HG03025 (cell line): ENCODE measurements at regions not wholly inside any gene's neighbourhood (a gene's known extent, or its start where the extent isn't known, plus 50 kb on each side); places are given as distances from the start of the nearest gene placed in this dataset.
"Not testable (repeated sequence)": the region's sequence is repeated elsewhere in the genome, so short reads cannot be mapped to it uniquely, and the experiment has no call there.

Source experiments
- ATAC-seq: cut with Tn5 transposase; IDR thresholded peaks from one replicate; pipeline ENCODE4 v1.9.1; 2021; ENCODE audit warnings: mild to moderate bottlenecking, moderate library complexity; ENCODE audit not compliant: unreplicated experiment, low FRiP score

- no peak for ATAC-seq
Measured at GRCh38 chr12:31215518-31216232, 110.3 kb downstream of the SINHCAF start.

GRCh38 chr12:31216479-31216878, 109.5 kb downstream of the SINHCAF start:
- ATAC-seq: no peak

- ATAC-seq: no peak
Measured at GRCh38 chr12:31217356-31218130, 108.4 kb downstream of the SINHCAF start.

- no peak for ATAC-seq
Measured at GRCh38 chr12:31218203-31219025, 107.5 kb downstream of the SINHCAF start.

GRCh38 chr12:31219521-31219920, 106.4 kb downstream of the SINHCAF start:
- ATAC-seq: no peak

- no peak for ATAC-seq
Measured at GRCh38 chr12:31220061-31220460, 105.9 kb downstream of the SINHCAF start.

DNA sequence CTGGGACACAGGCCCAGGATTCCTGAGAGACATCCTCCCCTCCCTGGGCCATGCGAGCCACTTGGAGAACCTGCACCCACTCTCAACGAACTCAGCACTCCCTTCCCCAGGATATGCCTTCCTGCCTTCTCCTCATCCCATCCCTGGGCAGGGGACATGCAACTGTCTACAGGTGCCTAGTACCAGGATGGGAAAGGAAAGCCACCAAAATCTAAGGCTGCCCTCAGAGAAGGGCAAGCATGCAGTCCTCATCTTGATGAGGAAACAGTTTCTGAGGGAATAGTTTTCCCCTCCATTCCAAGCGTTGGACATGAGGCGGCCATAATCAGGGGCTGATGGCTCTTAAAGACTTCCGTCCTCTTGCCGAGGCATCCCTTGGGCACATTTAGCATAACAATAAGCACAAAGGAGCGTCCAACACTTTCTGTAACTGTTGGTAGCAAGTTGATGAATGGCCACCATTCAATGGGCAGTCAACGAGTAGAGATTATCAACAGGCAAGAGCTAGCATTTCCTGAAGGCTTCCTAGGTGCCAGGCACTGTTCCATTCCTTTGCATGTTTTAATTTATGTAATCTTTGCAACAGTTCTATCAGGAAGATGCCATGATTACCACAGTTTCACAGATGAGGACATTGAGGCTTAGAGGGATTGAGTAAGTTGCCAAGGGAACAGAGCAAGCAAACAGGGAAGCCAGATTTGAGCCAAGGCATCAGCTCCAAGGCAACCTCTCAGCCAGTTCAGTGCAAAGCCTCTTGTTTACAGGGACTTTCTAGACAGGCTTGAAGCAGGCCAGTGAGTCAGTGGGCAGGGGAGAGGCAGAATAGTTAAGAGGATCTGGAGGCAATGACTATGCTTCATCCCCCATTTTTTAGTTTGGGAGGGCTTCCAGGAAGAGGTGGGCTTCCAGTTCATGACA, 105.1 kb downstream of the SINHCAF start:
- no peak for ATAC-seq

GRCh38 chr12:31221551-31221945, 104.4 kb downstream of the SINHCAF start:
- no peak for ATAC-seq

GRCh38 chr12:31222620-31223222, 103.2 kb downstream of the SINHCAF start:
- no peak for ATAC-seq

DNA sequence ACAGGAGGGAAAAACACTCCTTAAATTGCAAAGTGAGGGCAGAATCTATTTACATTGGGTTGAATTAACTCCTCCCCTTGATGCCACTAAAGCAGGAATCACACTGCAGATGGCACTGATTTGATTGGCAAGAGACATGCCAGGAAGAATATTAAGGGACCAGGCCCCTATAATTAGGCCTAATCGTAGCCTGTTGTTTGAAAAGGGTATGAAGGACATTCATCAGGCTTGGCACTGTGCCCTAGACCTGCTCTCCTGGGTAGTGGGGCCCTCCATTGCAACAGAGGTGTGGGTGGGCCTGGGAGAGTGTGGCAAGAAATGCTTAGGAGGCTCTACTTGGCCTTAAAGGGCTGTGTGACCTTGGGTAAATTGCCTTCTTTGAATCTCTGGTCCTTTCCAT, 102.3 kb downstream of the SINHCAF start:
- not testable (repeated sequence) for ATAC-seq

DNA sequence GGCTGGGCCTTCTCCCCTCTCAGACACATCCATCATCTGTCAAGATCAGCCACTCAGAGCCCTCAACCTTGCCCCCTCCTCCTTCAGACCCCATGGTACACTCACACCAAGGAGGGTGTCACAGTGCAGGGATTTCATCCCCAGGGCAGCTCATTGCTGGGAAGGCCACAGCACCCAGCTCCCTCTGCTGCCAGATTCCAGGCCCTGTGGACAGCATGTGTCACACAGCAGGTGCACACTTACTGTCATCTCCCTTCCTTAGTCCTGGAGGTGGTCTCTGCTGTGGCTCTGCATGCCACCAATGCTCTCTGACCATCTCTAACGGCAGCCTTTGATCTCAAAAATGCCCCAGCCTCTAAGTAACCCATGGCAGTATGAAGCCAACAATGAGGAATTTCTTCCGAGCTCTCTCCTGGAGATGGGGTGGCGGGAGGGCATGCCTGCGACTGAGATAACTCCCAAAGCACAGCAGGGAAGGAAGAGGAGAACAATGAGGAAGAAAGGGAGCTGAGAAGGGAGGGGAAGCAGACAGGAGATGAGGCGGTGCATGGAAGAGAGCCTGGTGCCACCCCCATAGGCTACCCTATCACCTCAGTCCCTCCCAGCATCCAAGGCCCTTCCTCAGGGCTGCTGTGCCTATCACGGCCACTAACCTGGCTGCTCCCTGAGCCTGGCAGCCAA, 101.0 kb downstream of the SINHCAF start:
- ATAC-seq: no peak

GRCh38 chr12:31225656-31226535, 100.1 kb downstream of the SINHCAF start:
- ATAC-seq: no peak

DNA sequence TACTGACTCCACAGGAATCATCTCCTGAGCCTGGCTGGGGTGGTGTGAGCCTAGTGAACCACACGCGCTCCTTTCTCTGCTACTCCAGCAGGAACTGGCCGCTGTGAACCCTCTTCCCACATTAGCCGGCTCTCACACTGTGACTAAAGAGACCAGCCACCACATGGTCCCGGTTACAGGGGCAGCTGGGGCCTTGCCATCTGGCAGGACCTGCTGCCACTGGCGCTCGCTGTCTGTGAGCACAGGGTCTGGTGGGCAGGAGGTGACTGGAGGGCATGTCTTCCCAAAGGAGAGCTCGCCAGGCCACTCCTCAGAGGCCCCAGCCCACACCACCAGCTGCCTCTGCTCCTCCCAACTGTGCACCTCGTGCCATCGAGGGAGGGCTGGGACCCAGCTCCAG, 99.3 kb downstream of the SINHCAF start:
- no peak for ATAC-seq

DNA sequence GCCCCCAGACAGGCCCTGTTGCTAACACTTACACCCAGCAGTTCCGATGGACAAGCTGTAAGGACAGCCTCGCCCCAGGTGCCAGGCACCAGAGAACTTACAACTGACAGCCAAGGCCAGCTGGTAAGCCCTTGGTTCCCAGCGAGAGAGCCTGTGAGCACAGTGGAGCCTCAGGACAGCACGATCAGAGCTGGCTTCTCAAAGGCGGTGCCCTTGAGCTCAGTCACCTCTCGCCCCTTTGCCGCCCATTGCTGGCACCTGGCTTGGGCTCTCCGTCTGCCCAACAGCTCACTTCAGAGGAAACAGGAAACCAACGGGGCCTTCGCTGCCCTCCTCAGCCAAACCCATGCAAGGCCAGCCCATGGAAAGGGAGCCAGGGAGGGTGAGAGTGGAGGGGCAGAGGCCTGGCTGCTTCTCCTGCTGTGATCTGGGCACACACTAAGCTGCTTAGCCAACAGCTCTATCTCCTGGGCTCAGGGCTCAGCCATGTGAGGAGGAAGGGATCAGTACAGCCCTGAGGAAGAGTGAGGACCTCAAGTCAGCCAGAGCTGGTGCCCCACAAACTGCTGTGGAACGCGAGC, 98.5 kb downstream of the SINHCAF start:
- ATAC-seq: no peak

DNA sequence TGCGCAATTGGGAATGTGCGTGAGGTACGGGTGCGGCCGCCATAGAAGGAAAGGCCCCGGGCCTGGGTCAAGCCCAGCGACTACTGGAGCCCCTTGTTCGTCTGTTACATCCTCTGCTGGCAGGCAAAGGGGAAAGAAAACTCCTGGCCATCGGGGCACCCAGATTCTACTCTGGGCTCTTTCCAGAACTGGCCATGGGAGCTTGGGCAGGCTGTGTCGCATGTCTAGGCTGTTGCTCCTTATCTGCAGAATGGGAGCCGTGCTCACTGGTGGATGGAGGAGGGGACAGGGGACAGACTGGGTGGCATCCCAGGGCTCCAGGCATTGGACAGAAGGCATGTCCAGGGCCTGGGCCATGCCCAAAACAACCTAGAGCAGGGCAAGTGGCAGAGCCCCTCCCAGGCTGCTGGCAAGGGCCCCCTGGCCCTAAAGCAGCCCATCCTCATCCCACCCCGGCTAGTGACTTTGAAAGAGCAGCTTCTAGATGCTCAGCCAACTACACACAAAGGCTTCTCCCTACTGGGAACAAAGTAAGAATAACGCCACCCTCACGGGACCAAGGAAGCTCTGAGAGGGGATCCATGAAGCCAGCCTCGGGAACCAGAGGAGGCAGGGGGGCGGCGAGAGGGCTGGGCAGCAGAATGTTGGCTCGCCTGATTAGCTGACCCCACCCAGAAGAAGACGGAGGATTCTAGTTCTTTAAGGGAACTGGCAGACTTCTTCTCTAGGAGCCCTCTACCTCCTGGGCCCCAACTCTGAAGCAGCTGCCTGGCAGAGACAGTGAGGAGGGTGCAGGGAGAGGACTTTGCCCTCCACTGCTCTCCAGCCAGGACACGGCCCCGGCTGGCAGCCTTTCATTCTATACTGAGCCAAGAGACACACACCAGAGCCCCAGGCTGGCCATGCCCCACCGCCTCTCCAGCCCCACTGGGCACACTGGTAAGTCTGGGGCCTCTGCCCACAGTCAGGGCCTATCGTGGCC, 96.8 kb downstream of the SINHCAF start:
- ATAC-seq: no peak

DNA sequence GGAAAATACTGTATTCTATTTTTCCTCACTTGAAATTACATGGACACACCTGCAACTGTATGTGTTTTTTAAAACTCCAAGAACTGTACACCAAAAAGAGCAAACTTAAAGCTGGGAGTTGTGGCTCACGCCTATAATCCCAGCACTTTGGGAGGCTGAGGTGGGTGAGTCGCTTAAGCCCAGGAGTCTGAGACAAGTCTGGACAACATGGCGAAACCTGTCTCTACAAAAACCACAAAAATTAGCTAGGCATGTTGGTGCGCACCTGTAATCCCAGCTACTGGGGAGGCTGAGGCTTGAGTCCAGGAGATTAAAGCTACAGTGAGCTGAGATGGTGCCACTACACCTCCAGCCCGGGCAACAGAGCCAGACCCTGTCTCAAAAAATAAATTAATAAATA, 95.9 kb downstream of the SINHCAF start:
- ATAC-seq: no peak
